T-cell (primary cell): ENCODE measurements at regions not wholly inside any gene's neighbourhood (a gene's known extent, or its start where the extent isn't known, plus 50 kb on each side); places are given as distances from the start of the nearest gene placed in this dataset.
"Not testable (repeated sequence)": the region's sequence is repeated elsewhere in the genome, so short reads cannot be mapped to it uniquely, and the experiment has no call there.

Experiments
- ATAC-seq, 4 experiments: fragments of 200-7000 bp in 3 of 4; fragments of 150-1000 bp in 1 of 4; cut with Tn5 transposase; replicated peaks in 1 of 4; 1 replicate in 3 of 4; 2 replicates in 1 of 4; pipeline ENCODE4 v1.10.0; 2021; ENCODE audit warnings: moderate library complexity in 3 of 4, mild to moderate bottlenecking in 2 of 4, moderate number of reproducible peaks in 1 of 4
- CTCF ChIA-PET, 2 donors: fragments of 300-600 bp; sonication (Branson Sonifier 250); formaldehyde crosslinking; loops; one replicate each; lab custom pipeline; 2022; ENCODE audit warnings: antibody characterized with exemption in 2 of 2; lab: Charles Lee
- POLR2A ChIA-PET, 2 donors: fragments of 300-600 bp; sonication (Branson Sonifier 250); formaldehyde crosslinking; loops; one replicate each; lab custom pipeline; 2022; ENCODE audit warnings: antibody characterized with exemption in 2 of 2; lab: Charles Lee
- DNase-seq, 35 experiments: peaks; one replicate each; pipeline versions ENCODE4 v3.0.0 to v3.0.0-alpha.2; 2013 to 2023
- H3K27ac ChIP-seq: one replicate; pipeline ENCODE4 v1.5.1; 2013; ENCODE audit warnings: low read length
- H3K27me3 ChIP-seq, 2 experiments: replicated peaks in 1 of 2; 1 replicate in 1 of 2; 2 replicates in 1 of 2; pipeline versions ENCODE4 v1.6.1 to v1.7.0; 2013; ENCODE audit warnings: low read length in 1 of 2, mixed read lengths in 1 of 2; ENCODE audit not compliant: control insufficient read depth in 2 of 2, insufficient read depth in 2 of 2; ENCODE audit errors: extremely low read depth in 1 of 2
- H3K36me3 ChIP-seq, 2 donors: 1 replicate in 1 of 2; 2 replicates in 1 of 2; pipeline versions ENCODE4 v1.6.1 to v1.7.0; 2013; ENCODE audit warnings: low read length in 1 of 2; ENCODE audit not compliant: control insufficient read depth in 2 of 2, insufficient read depth in 1 of 2; ENCODE audit errors: extremely low read depth in 1 of 2
- H3K4me1 ChIP-seq, 2 experiments: 1 replicate in 1 of 2; 2 replicates in 1 of 2; pipeline versions ENCODE4 v1.6.1 to v1.7.0; 2013; ENCODE audit warnings: low read length in 2 of 2, mixed read lengths in 1 of 2; ENCODE audit not compliant: insufficient read depth in 2 of 2, control insufficient read depth in 1 of 2; ENCODE audit errors: extremely low read depth in 1 of 2
- H3K4me3 ChIP-seq, 2 donors: 1 replicate in 1 of 2; 2 replicates in 1 of 2; pipeline versions ENCODE4 v1.5.1 to v1.7.0; 2013; ENCODE audit warnings: mild to moderate bottlenecking in 2 of 2, low read length in 1 of 2, moderate library complexity in 1 of 2; ENCODE audit not compliant: control insufficient read depth in 1 of 2; ENCODE audit errors: extremely low read depth in 1 of 2
- H3K9me3 ChIP-seq: 2 replicates; pipeline ENCODE4 v1.7.0; 2013
- H3K27ac Mint-ChIP-seq, 2 donors: one replicate each; pipeline ENCODE4 v1.8.0; 2020 to 2021; ENCODE audit warnings: mild to moderate bottlenecking in 2 of 2, mixed read lengths in 2 of 2
- H3K27me3 Mint-ChIP-seq, 2 donors: one replicate each; pipeline ENCODE4 v1.8.0; 2021 to 2022; ENCODE audit warnings: mixed read lengths in 2 of 2
- H3K36me3 Mint-ChIP-seq: one replicate; pipeline ENCODE4 v1.8.0; 2021; ENCODE audit warnings: mixed read lengths
- H3K4me1 Mint-ChIP-seq, 3 donors: one replicate each; pipeline ENCODE4 v1.8.0; 2020 to 2022; ENCODE audit warnings: mixed read lengths in 3 of 3, mild to moderate bottlenecking in 1 of 3
- H3K4me3 Mint-ChIP-seq, 3 donors: one replicate each; pipeline ENCODE4 v1.8.0; 2020 to 2022; ENCODE audit warnings: mild to moderate bottlenecking in 3 of 3, mixed read lengths in 3 of 3, moderate library complexity in 3 of 3
- H3K9me3 Mint-ChIP-seq, 3 donors: one replicate each; pipeline ENCODE4 v1.8.0; 2020 to 2022; ENCODE audit warnings: mixed read lengths in 3 of 3
- WGBS: methylation state at CpG from one replicate; pipeline ENCODE4 v1.1.5; 2013; ENCODE audit warnings: missing lambda C conversion rate; ENCODE audit not compliant: insufficient coverage; 5-methylcytosine and 5-hydroxymethylcytosine counted together

DNA sequence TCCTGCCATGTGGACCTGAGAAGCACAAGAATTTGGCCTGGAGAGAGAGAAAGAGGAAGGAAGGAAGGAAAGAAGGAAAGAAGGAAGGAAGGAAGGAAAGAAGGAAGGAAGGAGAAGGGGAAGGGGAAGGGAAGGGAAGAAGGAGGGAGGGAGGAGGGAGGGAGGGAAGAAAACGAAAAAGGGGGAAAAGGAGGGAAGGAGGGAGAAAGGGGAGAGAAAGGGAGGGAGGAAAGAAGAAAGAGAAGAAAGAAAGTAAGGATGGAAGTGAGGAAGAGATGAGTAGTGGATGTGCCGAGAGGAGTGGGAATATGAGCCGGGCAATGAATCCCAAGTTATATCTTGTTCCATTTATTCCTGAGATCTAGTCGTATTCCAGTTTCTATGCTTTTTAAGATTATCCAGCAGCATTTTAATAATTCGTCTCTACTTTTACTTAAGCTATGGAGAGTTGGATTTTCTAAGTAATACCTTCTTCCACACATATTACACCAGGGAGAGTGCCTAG, 247.8 kb downstream of the TDRD15 start:
- no peaks in the 10 kb centered on the region for H3K4me1 ChIP-seq
- no peak overlapping the region for H3K4me3 ChIP-seq
- no peak overlapping the region for H3K27ac Mint-ChIP-seq
- 35% methylated on average over 1 of the region's 5 CpGs for WGBS
- H3K36me3 ChIP-seq = no peaks in the 10 kb centered on the region
- no peak for ATAC-seq
- no peaks in the 10 kb centered on the region for H3K4me1 Mint-ChIP-seq
- DNase-seq = no peak
- H3K27me3 Mint-ChIP-seq = peaks cover 0 to 5% of the 10 kb centered on the region in 2 donors
- CTCF ChIA-PET = interaction anchor here in 1 of 2 donors (1.1 kb wide), 1 partner anchor 16 kb away, joined by 3 read pairs; no protein-coding TSS in a partner anchor
- no peaks in the 10 kb centered on the region for H3K27me3 ChIP-seq
- H3K27ac ChIP-seq = no peak overlapping the region
- POLR2A ChIA-PET = no interaction called here
- peaks cover 0 to 17% (median 0%) of the 10 kb centered on the region in 3 donors for H3K9me3 Mint-ChIP-seq
- no peaks in the 10 kb centered on the region for H3K9me3 ChIP-seq
- H3K36me3 Mint-ChIP-seq = no peaks in the 10 kb centered on the region
- no peak overlapping the region for H3K4me3 Mint-ChIP-seq

DNA sequence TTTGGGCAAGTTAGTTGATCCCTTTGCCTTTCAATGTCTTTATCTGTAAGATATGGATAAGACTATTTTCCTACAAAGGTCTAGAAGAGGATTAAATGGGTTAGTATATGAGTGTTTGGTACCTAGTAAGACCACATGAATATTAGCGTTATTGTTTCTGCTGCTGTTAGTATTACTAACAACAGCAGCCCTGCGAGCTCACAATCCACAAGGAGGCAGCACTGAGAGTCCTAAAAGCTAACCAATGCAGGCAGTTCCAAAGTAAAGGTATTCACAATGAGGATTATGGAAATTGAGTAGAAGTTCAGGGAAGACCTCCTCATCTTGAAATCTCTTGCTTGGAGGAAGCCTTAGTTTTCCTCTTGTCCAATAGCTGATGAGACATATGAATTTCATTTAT, 248.9 kb downstream of the TDRD15 start:
- Histone ChIP-seq H3K36me3 (no peaks in the 10 kb centered on the region), H3K27me3 (no peaks in the 10 kb centered on the region), H3K9me3 (no peaks in the 10 kb centered on the region), H3K4me1 (no peaks in the 10 kb centered on the region), H3K4me3 (no peak overlapping the region), H3K27ac (no peak overlapping the region)
- POLR2A ChIA-PET = no interaction called here
- no peak overlapping the region for H3K4me3 Mint-ChIP-seq
- DNase-seq = no peak
- no peak for ATAC-seq
- H3K9me3 Mint-ChIP-seq = peaks cover 0 to 18% (median 0%) of the 10 kb centered on the region in 3 donors
- no peak overlapping the region for H3K27ac Mint-ChIP-seq
- CTCF ChIA-PET = no interaction called here
- no CpG with 5 or more reads among the region's 2 CpGs for WGBS
- H3K27me3 Mint-ChIP-seq = peaks cover 2 to 5% of the 10 kb centered on the region in 2 donors
- no peaks in the 10 kb centered on the region for H3K36me3 Mint-ChIP-seq
- H3K4me1 Mint-ChIP-seq = no peaks in the 10 kb centered on the region

DNA sequence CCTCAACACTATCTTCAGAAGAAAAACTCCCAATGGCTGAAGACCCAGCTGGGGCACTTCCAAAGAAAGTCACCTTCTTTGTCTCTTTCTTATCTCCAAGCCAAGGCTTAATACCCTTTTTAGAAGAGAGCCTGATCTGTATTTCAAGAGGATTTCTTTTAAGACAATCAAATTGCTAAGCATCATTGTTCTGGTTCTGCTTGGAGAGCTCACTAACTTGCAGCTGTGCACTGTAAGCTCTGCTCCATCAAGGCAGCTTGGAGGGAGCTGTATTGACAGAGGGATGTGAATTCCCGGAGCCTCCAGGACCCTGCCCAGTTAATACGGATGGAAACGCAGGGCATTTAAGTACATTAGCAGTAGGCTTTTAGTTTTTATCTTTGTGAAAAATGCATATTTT, 253.1 kb downstream of the TDRD15 start:
- Mint-ChIP-seq H3K27ac (no peak overlapping the region), H3K4me3 (no peak overlapping the region), H3K36me3 (no peaks in the 10 kb centered on the region), H3K9me3 (peaks cover 0 to 20% (median 4%) of the 10 kb centered on the region in 3 donors), H3K4me1 (no peaks in the 10 kb centered on the region), H3K27me3 (peaks cover 2 to 6% of the 10 kb centered on the region in 2 donors)
- H3K27me3 ChIP-seq = no peaks in the 10 kb centered on the region
- H3K4me3 ChIP-seq = no peak overlapping the region
- POLR2A ChIA-PET = no interaction called here
- H3K36me3 ChIP-seq = no peaks in the 10 kb centered on the region
- CTCF ChIA-PET = no interaction called here
- DNase-seq (no peak), ATAC-seq (no peak)
- WGBS = no CpG with 5 or more reads among the region's 3 CpGs
- H3K4me1 ChIP-seq = no peaks in the 10 kb centered on the region
- H3K27ac ChIP-seq = no peak overlapping the region
- no peaks in the 10 kb centered on the region for H3K9me3 ChIP-seq

DNA sequence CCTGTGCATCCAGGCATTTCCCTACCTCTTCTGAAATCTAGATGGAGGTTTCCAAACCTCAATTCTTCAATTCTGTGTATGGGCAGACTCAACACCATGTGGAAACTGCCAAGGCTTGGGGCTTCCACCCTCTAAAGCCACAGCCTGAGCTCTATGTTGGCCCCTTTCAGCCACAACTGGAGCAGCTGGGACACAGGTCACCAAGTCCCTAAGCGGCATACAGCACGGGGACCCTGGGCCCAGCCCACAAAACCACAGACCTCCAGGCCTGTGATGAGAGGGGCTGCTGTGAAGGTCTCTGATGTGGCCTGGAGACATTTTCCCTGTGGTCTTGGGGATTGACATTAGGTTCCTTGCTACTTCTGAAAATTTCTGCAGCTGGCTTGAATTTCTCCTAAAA, 255.4 kb downstream of the TDRD15 start:
- Histone ChIP-seq H3K36me3 (no peaks in the 10 kb centered on the region), H3K27me3 (no peaks in the 10 kb centered on the region), H3K4me1 (no peaks in the 10 kb centered on the region), H3K4me3 (no peak overlapping the region), H3K9me3 (no peaks in the 10 kb centered on the region), H3K27ac (no peak overlapping the region)
- Mint-ChIP-seq H3K4me3 (no peak overlapping the region), H3K9me3 (peaks cover 0 to 15% (median 4%) of the 10 kb centered on the region in 3 donors), H3K27me3 (peaks cover 2 to 4% of the 10 kb centered on the region in 2 donors), H3K27ac (no peak overlapping the region), H3K36me3 (no peaks in the 10 kb centered on the region), H3K4me1 (no peaks in the 10 kb centered on the region)
- POLR2A ChIA-PET = no interaction called here
- ATAC-seq = no peak
- CTCF ChIA-PET = no interaction called here
- no peak for DNase-seq
- no CpG with 5 or more reads among the region's 2 CpGs for WGBS

DNA sequence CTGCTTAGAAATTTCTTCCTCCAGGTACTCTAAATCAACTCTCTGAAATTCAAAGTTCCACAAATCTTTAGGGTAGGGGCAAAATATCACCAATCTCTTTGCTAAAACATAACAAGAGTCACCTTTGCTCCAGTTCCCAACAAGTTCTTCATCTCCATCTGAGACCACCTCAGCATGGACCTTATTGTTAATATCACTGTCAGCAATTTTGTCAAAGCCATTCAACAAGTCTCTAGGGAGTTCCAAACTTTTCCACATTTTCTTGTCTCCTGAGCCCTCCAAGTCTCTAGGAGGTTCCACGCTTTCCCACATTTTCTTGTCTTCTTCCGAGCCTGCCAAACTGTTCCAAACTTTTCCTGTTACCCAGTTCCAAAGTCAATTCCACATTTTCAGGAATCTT, 255.9 kb downstream of the TDRD15 start:
- H3K4me1 ChIP-seq, ATAC-seq, H3K4me3 Mint-ChIP-seq, H3K9me3 ChIP-seq, DNase-seq, H3K27me3 ChIP-seq, POLR2A ChIA-PET, H3K27ac ChIP-seq, H3K4me3 ChIP-seq, CTCF ChIA-PET, H3K27me3 Mint-ChIP-seq, H3K4me1 Mint-ChIP-seq, H3K36me3 Mint-ChIP-seq, H3K27ac Mint-ChIP-seq, H3K36me3 ChIP-seq: not testable (repeated sequence)
- peaks cover 0 to 13% (median 4%) of the 10 kb centered on the region in 3 donors for H3K9me3 Mint-ChIP-seq
- 82% methylated on average over 2 of the region's 2 CpGs for WGBS

DNA sequence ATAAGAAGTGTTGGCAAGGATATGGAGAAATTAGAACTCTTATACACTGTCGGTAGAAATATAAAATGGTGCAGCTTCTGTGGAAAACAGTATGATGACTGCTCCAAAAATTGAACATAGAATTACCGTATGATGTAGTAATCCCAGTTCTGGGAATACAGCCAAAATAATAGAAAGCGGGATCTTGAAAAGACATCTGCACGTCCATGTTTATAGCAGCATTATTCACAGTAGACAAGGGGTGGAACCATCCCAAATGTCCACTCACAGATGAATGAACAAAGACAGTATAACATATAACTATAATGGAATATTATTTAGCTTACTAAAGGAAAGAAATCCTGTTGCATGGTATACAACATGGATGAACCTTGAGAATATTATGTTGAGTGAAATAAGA, 257.7 kb downstream of the TDRD15 start:
- Histone ChIP-seq H3K4me1 (no peaks in the 10 kb centered on the region), H3K9me3 (no peaks in the 10 kb centered on the region), H3K36me3 (no peaks in the 10 kb centered on the region), H3K27ac (no peak overlapping the region), H3K4me3 (no peak overlapping the region), H3K27me3 (no peaks in the 10 kb centered on the region)
- no peaks in the 10 kb centered on the region for H3K36me3 Mint-ChIP-seq
- ATAC-seq = no peak
- H3K27me3 Mint-ChIP-seq = peaks cover 2 to 4% of the 10 kb centered on the region in 2 donors
- no peak overlapping the region for H3K4me3 Mint-ChIP-seq
- CTCF ChIA-PET = no interaction called here
- H3K9me3 Mint-ChIP-seq = peaks cover 3 to 11% (median 4%) of the 10 kb centered on the region in 3 donors
- 80% methylated on average over 1 of the region's 4 CpGs for WGBS
- POLR2A ChIA-PET = no interaction called here
- no peak overlapping the region for H3K27ac Mint-ChIP-seq
- no peaks in the 10 kb centered on the region for H3K4me1 Mint-ChIP-seq
- DNase-seq = no peak
